Glutamatergic neuron (in vitro differentiated cells): ENCODE measurements at regions not wholly inside any gene's neighbourhood (a gene's known extent, or its start where the extent isn't known, plus 50 kb on each side); places are given as distances from the start of the nearest gene placed in this dataset.

ENCODE experiments used
- DNase-seq: peaks from one replicate; pipeline ENCODE4 v3.0.0; 2022
- H3K27ac Mint-ChIP-seq: one replicate; pipeline ENCODE4 v1.8.0; 2020; ENCODE audit warnings: mild to moderate bottlenecking, mixed read lengths, inconsistent platforms; ENCODE audit not compliant: unreplicated experiment
- H3K27me3 Mint-ChIP-seq: one replicate; pipeline ENCODE4 v1.8.0; 2020; ENCODE audit warnings: mild to moderate bottlenecking, moderate library complexity, mixed read lengths, inconsistent platforms; ENCODE audit not compliant: unreplicated experiment
- H3K36me3 Mint-ChIP-seq: one replicate; pipeline ENCODE4 v1.8.0; 2020; ENCODE audit warnings: mild to moderate bottlenecking, mixed read lengths, inconsistent platforms; ENCODE audit not compliant: unreplicated experiment
- H3K4me1 Mint-ChIP-seq: one replicate; pipeline ENCODE4 v1.8.0; 2020; ENCODE audit warnings: mild to moderate bottlenecking, low read depth, mixed read lengths, inconsistent platforms; ENCODE audit not compliant: unreplicated experiment
- H3K4me3 Mint-ChIP-seq: one replicate; pipeline ENCODE4 v1.8.0; 2020; ENCODE audit warnings: mild to moderate bottlenecking, mixed read lengths, inconsistent platforms; ENCODE audit not compliant: unreplicated experiment
- H3K9me3 Mint-ChIP-seq: one replicate; pipeline ENCODE4 v1.8.0; 2020; ENCODE audit warnings: mild to moderate bottlenecking, moderate library complexity, mixed read lengths, inconsistent platforms; ENCODE audit not compliant: unreplicated experiment
- CTCF ChIP-seq: fragments of 200-600 bp; sonication (generic); IDR thresholded peaks from one replicate; pipeline ENCODE4 v1.5.0; 2021; ENCODE audit not compliant: partially characterized antibody, unreplicated experiment

- no peak for TF ChIP-seq CTCF
- Mint-ChIP-seq H3K27ac (no peak overlapping the region), H3K4me3 (no peak overlapping the region), H3K36me3 (peaks cover 16% of the 10 kb centered on the region), H3K4me1 (no peaks in the 10 kb centered on the region), H3K27me3 (no peaks in the 10 kb centered on the region), H3K9me3 (no peaks in the 10 kb centered on the region)
- DNase-seq = no peak
These were observed 59.6 kb upstream of the CDH13 start for GRCh38 chr16:82567175-82567574.

GRCh38 chr16:82563401-82563800 lies 63.4 kb upstream of the CDH13 start:
- no peaks in the 10 kb centered on the region for H3K4me1 Mint-ChIP-seq
- H3K27me3 Mint-ChIP-seq = no peaks in the 10 kb centered on the region
- no peak overlapping the region for H3K27ac Mint-ChIP-seq
- DNase-seq = no peak
- peaks cover 16% of the 10 kb centered on the region for H3K36me3 Mint-ChIP-seq
- no peak for TF ChIP-seq CTCF
- H3K4me3 Mint-ChIP-seq = no peak overlapping the region
- H3K9me3 Mint-ChIP-seq = no peaks in the 10 kb centered on the region

GRCh38 chr16:82562183-82562683 lies 64.5 kb upstream of the CDH13 start:
- Mint-ChIP-seq H3K9me3 (no peaks in the 10 kb centered on the region), H3K27ac (no peak overlapping the region), H3K36me3 (peaks cover 16% of the 10 kb centered on the region), H3K4me1 (no peaks in the 10 kb centered on the region), H3K27me3 (no peaks in the 10 kb centered on the region), H3K4me3 (no peak overlapping the region)
- TF ChIP-seq CTCF = no peak
- DNase-seq = no peak

- no peak for TF ChIP-seq CTCF
- no peak overlapping the region for H3K27ac Mint-ChIP-seq
- no peak for DNase-seq
- H3K4me1 Mint-ChIP-seq = no peaks in the 10 kb centered on the region
- peaks cover 12% of the 10 kb centered on the region for H3K36me3 Mint-ChIP-seq
- no peaks in the 10 kb centered on the region for H3K27me3 Mint-ChIP-seq
- no peaks in the 10 kb centered on the region for H3K9me3 Mint-ChIP-seq
- no peak overlapping the region for H3K4me3 Mint-ChIP-seq
These were observed 65.9 kb upstream of the CDH13 start for GRCh38 chr16:82560805-82561325.

GRCh38 chr16:82544378-82545160 lies 82.2 kb upstream of the CDH13 start:
- no peaks in the 10 kb centered on the region for H3K4me1 Mint-ChIP-seq
- peaks cover 6% of the 10 kb centered on the region for H3K27me3 Mint-ChIP-seq
- no peaks in the 10 kb centered on the region for H3K36me3 Mint-ChIP-seq
- no peak overlapping the region for H3K27ac Mint-ChIP-seq
- no peak for TF ChIP-seq CTCF
- DNase-seq = no peak
- H3K4me3 Mint-ChIP-seq = no peak overlapping the region
- no peaks in the 10 kb centered on the region for H3K9me3 Mint-ChIP-seq
